Keratinocyte (primary cell): ENCODE measurements at regions not wholly inside any gene's neighbourhood (a gene's known extent, or its start where the extent isn't known, plus 50 kb on each side); places are given as distances from the start of the nearest gene placed in this dataset.
"Not testable (repeated sequence)": the region's sequence is repeated elsewhere in the genome, so short reads cannot be mapped to it uniquely, and the experiment has no call there.

Source experiments
- DNase-seq: peaks from one replicate; pipeline ENCODE4 v3.0.0-alpha.2; 2011; ENCODE audit warnings: low read depth, missing footprints, low spot score
- FAIRE-seq: peaks from 2 replicates; lab custom pipeline; 2011; peaks lifted over from hg19 to GRCh38; lab: Jason Lieb, UNC
- H2AFZ ChIP-seq: 2 replicates; pipeline ENCODE4 v1.6.0; 2012; ENCODE audit warnings: low read length, control low read depth, inconsistent platforms; ENCODE audit not compliant: control insufficient read depth
- H3K27ac ChIP-seq: 2 replicates; pipeline ENCODE4 v1.5.1; 2011; ENCODE audit warnings: low read length; ENCODE audit not compliant: control insufficient read depth, insufficient read depth
- H3K27me3 ChIP-seq: 3 replicates; pipeline ENCODE4 v1.6.0; 2011; ENCODE audit warnings: low read length; ENCODE audit not compliant: control insufficient read depth, insufficient read depth; ENCODE audit errors: extremely low read depth
- H3K36me3 ChIP-seq, 2 experiments: 2 replicates in 1 of 2; 3 replicates in 1 of 2; pipeline ENCODE4 v1.5.1; 2011; ENCODE audit warnings: low read length in 2 of 2, mild to moderate bottlenecking in 1 of 2; ENCODE audit not compliant: control insufficient read depth in 2 of 2, insufficient read depth in 2 of 2; ENCODE audit errors: extremely low read depth in 1 of 2
- H3K4me1 ChIP-seq: 3 replicates; pipeline ENCODE4 v1.5.1; 2011; ENCODE audit warnings: low read length; ENCODE audit not compliant: control insufficient read depth, insufficient read depth; ENCODE audit errors: extremely low read depth
- H3K4me2 ChIP-seq: 3 replicates; pipeline ENCODE4 v1.6.0; 2011; ENCODE audit warnings: low read depth, low read length; ENCODE audit not compliant: control insufficient read depth, insufficient read depth; ENCODE audit errors: extremely low read depth
- H3K4me3 ChIP-seq, 3 experiments: fragments of 200-600 bp in 1 of 3; sonication (generic) in 1 of 3; 2 replicates in 2 of 3; 3 replicates in 1 of 3; pipeline ENCODE4 v1.5.1; 2011 to 2016; ENCODE audit warnings: low read length in 3 of 3, mild to moderate bottlenecking in 3 of 3, control low read depth in 2 of 3, inconsistent platforms in 1 of 3, low read depth in 1 of 3, mixed read lengths in 1 of 3, mixed run types in 1 of 3, moderate library complexity in 1 of 3; ENCODE audit not compliant: control insufficient read depth in 2 of 3, insufficient read depth in 2 of 3; ENCODE audit errors: extremely low read depth in 1 of 3
- H3K79me2 ChIP-seq: 2 replicates; pipeline ENCODE4 v1.6.0; 2012; ENCODE audit warnings: low read length; ENCODE audit not compliant: control insufficient read depth, insufficient read depth
- H3K9ac ChIP-seq: 3 replicates; pipeline ENCODE4 v1.6.0; 2011; ENCODE audit warnings: low read length; ENCODE audit not compliant: control insufficient read depth, insufficient read depth; ENCODE audit errors: extremely low read depth
- H3K9me1 ChIP-seq: 3 replicates; pipeline ENCODE4 v1.6.0; 2011; ENCODE audit warnings: low read length; ENCODE audit not compliant: control insufficient read depth, insufficient read depth; ENCODE audit errors: extremely low read depth
- H3K9me3 ChIP-seq: 2 replicates; pipeline ENCODE4 v1.5.1; 2012; ENCODE audit warnings: low read depth, low read length; ENCODE audit not compliant: control insufficient read depth
- H4K20me1 ChIP-seq: 3 replicates; pipeline ENCODE4 v1.6.0; 2011; ENCODE audit warnings: low read length; ENCODE audit not compliant: control insufficient read depth, insufficient read depth; ENCODE audit errors: extremely low read depth
- EZH2 ChIP-seq: IDR thresholded peaks from one replicate; pipeline ENCODE4 v1.6.1; 2012; ENCODE audit warnings: inconsistent platforms, mild to moderate bottlenecking, low read length, moderate library complexity
- dilution Hi-C: fragments of 300-500 bp; cut with MboI; formaldehyde crosslinking; loops from one replicate; pipeline ENCODE4 v1.7.0; 2020; ENCODE audit warnings: low sequenced_read_pairs; ENCODE audit not compliant: extremely low pct_ligation_motif_present
- TF ChIP-seq, protein P1 (sequence below), 3 experiments: IDR thresholded peaks in 1 of 3; conservative IDR thresholded peaks in 1 of 3; optimal IDR thresholded peaks in 1 of 3; 2 replicates in 2 of 3; 3 replicates in 1 of 3; pipeline versions ENCODE3 to v1.5.1; 2011; ENCODE audit warnings: low read length in 3 of 3, mild to moderate bottlenecking in 3 of 3, moderate library complexity in 2 of 3, control low read depth in 1 of 3, inconsistent platforms in 1 of 3; ENCODE audit not compliant: insufficient read depth in 2 of 3; ENCODE audit errors: extremely low read depth in 1 of 3

GRCh38 chr3:113377158-113377557 is 64.1 kb downstream of the CFAP44 start:
- no peak for TF ChIP-seq EZH2
- TF ChIP-seq, protein P1, sequence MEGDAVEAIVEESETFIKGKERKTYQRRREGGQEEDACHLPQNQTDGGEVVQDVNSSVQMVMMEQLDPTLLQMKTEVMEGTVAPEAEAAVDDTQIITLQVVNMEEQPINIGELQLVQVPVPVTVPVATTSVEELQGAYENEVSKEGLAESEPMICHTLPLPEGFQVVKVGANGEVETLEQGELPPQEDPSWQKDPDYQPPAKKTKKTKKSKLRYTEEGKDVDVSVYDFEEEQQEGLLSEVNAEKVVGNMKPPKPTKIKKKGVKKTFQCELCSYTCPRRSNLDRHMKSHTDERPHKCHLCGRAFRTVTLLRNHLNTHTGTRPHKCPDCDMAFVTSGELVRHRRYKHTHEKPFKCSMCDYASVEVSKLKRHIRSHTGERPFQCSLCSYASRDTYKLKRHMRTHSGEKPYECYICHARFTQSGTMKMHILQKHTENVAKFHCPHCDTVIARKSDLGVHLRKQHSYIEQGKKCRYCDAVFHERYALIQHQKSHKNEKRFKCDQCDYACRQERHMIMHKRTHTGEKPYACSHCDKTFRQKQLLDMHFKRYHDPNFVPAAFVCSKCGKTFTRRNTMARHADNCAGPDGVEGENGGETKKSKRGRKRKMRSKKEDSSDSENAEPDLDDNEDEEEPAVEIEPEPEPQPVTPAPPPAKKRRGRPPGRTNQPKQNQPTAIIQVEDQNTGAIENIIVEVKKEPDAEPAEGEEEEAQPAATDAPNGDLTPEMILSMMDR (optimal IDR thresholded peaks at IDR 0.05 in 1 of 3, IDR thresholded peaks at IDR 0.05 in 1 of 3, conservative IDR thresholded peaks at IDR 0.05 in 1 of 3; ENCODE audit: extremely low read depth in 1 of 3, insufficient read depth in 2 of 3, low read length in 3 of 3): no peak
- Histone ChIP-seq H3K9me1 (no peaks in the 10 kb centered on the region), H3K27me3 (no peaks in the 10 kb centered on the region), H3K9ac (no peak overlapping the region), H3K9me3 (no peaks in the 10 kb centered on the region), H3K27ac (no peak overlapping the region), H3K4me2 (no peak overlapping the region), H3K4me3 (no peak overlapping the region), H3K36me3 (no peaks in the 10 kb centered on the region), H3K79me2 (no peaks in the 10 kb centered on the region), H2AFZ (no peak overlapping the region), H3K4me1 (no peaks in the 10 kb centered on the region), H4K20me1 (no peaks in the 10 kb centered on the region)
- dilution Hi-C loops: no loop called here
- FAIRE-seq (no peak), DNase-seq (no peak)

DNA sequence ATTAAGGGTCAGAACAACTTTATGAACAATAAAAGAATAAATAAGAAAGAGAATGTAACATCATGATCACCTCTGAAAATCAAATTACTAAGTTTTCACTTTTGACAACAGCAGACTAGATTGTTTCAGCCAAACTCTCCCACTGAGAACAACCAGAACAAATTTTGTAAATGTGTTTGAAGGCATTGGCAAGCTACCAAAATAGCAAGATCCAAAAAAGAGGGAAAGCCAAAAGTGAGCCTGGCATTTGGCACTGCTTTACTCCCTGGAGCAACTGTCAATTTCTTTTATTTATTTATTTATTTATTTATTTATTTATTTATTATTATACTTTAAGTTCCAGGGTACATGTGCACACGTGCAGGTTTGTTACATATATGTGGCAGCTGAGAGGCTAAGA is 67.2 kb downstream of the CFAP44 start:
- no peak overlapping the region for H3K9ac ChIP-seq
- H3K27me3 ChIP-seq: no peaks in the 10 kb centered on the region
- no peaks in the 10 kb centered on the region for H3K9me1 ChIP-seq
- no peaks in the 10 kb centered on the region for H3K4me1 ChIP-seq
- H3K36me3 ChIP-seq: no peaks in the 10 kb centered on the region
- no peak overlapping the region for H3K4me3 ChIP-seq
- dilution Hi-C loops: no loop called here
- no peak for DNase-seq
- H4K20me1 ChIP-seq: no peaks in the 10 kb centered on the region
- FAIRE-seq: no peak
- no peak overlapping the region for H2AFZ ChIP-seq
- no peaks in the 10 kb centered on the region for H3K79me2 ChIP-seq
- no peak overlapping the region for H3K4me2 ChIP-seq
- no peak overlapping the region for H3K27ac ChIP-seq
- no peak for TF ChIP-seq EZH2
- TF ChIP-seq, protein P1 (optimal IDR thresholded peaks at IDR 0.05 in 1 of 3, IDR thresholded peaks at IDR 0.05 in 1 of 3, conservative IDR thresholded peaks at IDR 0.05 in 1 of 3; ENCODE audit: extremely low read depth in 1 of 3, insufficient read depth in 2 of 3, low read length in 3 of 3): no peak
- no peaks in the 10 kb centered on the region for H3K9me3 ChIP-seq

- FAIRE-seq, H3K4me1 ChIP-seq, H3K79me2 ChIP-seq, H3K4me3 ChIP-seq, H4K20me1 ChIP-seq, H3K9me1 ChIP-seq, H3K36me3 ChIP-seq, H3K27me3 ChIP-seq, H3K9me3 ChIP-seq, dilution Hi-C loops, H3K9ac ChIP-seq, H3K4me2 ChIP-seq, H3K27ac ChIP-seq, DNase-seq, H2AFZ ChIP-seq: not testable (repeated sequence)
Measured at GRCh38 chr3:113366800-113367199, 74.5 kb downstream of the CFAP44 start.

- H3K9ac ChIP-seq, H3K4me2 ChIP-seq, H3K27me3 ChIP-seq, DNase-seq, H3K4me1 ChIP-seq, H2AFZ ChIP-seq, H3K27ac ChIP-seq, dilution Hi-C loops, FAIRE-seq, H4K20me1 ChIP-seq, H3K79me2 ChIP-seq, H3K9me1 ChIP-seq, H3K9me3 ChIP-seq, H3K4me3 ChIP-seq, H3K36me3 ChIP-seq: not testable (repeated sequence)
Measured at GRCh38 chr3:113355340-113355739, 86.0 kb downstream of the CFAP44 start.
